HEK293 (cell line): ENCODE measurements at regions not wholly inside any gene's neighbourhood (a gene's known extent, or its start where the extent isn't known, plus 50 kb on each side); places are given as distances from the start of the nearest gene placed in this dataset.

ENCODE experiments used
- YY1 ChIP-seq: fragments of 450-650 bp; formaldehyde crosslinking; IDR thresholded peaks from 2 replicates; pipeline ENCODE4 v1.5.1; 2018; ENCODE audit warnings: missing biosample characterization, missing genetic modification characterization
- ZNF211 ChIP-seq: fragments of 450-650 bp; formaldehyde crosslinking; IDR thresholded peaks from 2 replicates; pipeline ENCODE4 v1.5.1; 2016; ENCODE audit warnings: low read depth, missing biosample characterization, missing genetic modification characterization
- ZNF23 ChIP-seq: fragments of 450-650 bp; formaldehyde crosslinking; IDR thresholded peaks from 2 replicates; pipeline ENCODE4 v1.5.1; 2016; ENCODE audit warnings: missing biosample characterization, missing genetic modification characterization, borderline replicate concordance
- ZNF302 ChIP-seq: fragments of 450-650 bp; formaldehyde crosslinking; IDR thresholded peaks from 2 replicates; pipeline ENCODE4 v1.5.1; 2016; ENCODE audit warnings: missing biosample characterization, missing genetic modification characterization, low read depth
- ZNF404 ChIP-seq: fragments of 450-650 bp; formaldehyde crosslinking; IDR thresholded peaks from 2 replicates; pipeline ENCODE4 v1.5.1; 2017; ENCODE audit warnings: missing biosample characterization, missing genetic modification characterization
- ZNF510 ChIP-seq: fragments of 450-650 bp; formaldehyde crosslinking; IDR thresholded peaks from 2 replicates; pipeline ENCODE4 v1.5.1; 2018; ENCODE audit warnings: mild to moderate bottlenecking, missing genetic modification characterization, missing biosample characterization; ENCODE audit not compliant: insufficient replicate concordance
- TF ChIP-seq, protein P1 (sequence below): fragments of 450-650 bp; formaldehyde crosslinking; IDR thresholded peaks from 2 replicates; pipeline ENCODE4 v1.5.1; 2016; ENCODE audit warnings: missing biosample characterization, missing genetic modification characterization
- TF ChIP-seq, protein P2 (sequence below): fragments of 450-650 bp; formaldehyde crosslinking; IDR thresholded peaks from 2 replicates; pipeline ENCODE4 v1.5.1; 2016; ENCODE audit warnings: missing biosample characterization, missing genetic modification characterization
- TF ChIP-seq, protein P3 (sequence below): sonication (generic); formaldehyde crosslinking; IDR thresholded peaks from 2 replicates; pipeline ENCODE4 v1.8.1; 2022; ENCODE audit warnings: mild to moderate bottlenecking, moderate library complexity, missing genetic modification reagents

DNA sequence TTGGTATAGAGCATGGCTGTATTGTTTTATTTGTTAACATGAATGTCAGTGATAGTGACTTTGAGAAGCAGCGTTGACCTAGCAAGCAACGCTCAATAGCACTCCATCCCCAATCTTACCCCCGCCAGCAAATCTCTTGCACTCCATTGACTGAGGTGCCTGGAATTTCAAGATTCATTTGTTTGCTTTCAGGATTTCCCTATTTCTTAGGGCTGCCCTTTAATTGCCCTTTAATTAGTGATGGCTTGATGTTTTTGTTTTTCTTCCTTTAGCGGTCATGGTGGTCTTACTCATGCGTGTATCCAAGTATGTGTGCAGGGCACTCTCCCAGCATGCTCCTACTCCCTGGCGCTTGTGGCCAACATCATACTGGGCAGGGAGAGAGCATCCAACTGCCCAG lies 216.8 kb upstream of the TBL1XR1 start:
- TF ChIP-seq, protein P1, sequence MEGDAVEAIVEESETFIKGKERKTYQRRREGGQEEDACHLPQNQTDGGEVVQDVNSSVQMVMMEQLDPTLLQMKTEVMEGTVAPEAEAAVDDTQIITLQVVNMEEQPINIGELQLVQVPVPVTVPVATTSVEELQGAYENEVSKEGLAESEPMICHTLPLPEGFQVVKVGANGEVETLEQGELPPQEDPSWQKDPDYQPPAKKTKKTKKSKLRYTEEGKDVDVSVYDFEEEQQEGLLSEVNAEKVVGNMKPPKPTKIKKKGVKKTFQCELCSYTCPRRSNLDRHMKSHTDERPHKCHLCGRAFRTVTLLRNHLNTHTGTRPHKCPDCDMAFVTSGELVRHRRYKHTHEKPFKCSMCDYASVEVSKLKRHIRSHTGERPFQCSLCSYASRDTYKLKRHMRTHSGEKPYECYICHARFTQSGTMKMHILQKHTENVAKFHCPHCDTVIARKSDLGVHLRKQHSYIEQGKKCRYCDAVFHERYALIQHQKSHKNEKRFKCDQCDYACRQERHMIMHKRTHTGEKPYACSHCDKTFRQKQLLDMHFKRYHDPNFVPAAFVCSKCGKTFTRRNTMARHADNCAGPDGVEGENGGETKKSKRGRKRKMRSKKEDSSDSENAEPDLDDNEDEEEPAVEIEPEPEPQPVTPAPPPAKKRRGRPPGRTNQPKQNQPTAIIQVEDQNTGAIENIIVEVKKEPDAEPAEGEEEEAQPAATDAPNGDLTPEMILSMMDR (tag by site-specific recombination), result no peak
- no peak for TF ChIP-seq ZNF211 (tag by site-specific recombination)
- TF ChIP-seq ZNF302 (tag by site-specific recombination), result no peak
- TF ChIP-seq, protein P2, sequence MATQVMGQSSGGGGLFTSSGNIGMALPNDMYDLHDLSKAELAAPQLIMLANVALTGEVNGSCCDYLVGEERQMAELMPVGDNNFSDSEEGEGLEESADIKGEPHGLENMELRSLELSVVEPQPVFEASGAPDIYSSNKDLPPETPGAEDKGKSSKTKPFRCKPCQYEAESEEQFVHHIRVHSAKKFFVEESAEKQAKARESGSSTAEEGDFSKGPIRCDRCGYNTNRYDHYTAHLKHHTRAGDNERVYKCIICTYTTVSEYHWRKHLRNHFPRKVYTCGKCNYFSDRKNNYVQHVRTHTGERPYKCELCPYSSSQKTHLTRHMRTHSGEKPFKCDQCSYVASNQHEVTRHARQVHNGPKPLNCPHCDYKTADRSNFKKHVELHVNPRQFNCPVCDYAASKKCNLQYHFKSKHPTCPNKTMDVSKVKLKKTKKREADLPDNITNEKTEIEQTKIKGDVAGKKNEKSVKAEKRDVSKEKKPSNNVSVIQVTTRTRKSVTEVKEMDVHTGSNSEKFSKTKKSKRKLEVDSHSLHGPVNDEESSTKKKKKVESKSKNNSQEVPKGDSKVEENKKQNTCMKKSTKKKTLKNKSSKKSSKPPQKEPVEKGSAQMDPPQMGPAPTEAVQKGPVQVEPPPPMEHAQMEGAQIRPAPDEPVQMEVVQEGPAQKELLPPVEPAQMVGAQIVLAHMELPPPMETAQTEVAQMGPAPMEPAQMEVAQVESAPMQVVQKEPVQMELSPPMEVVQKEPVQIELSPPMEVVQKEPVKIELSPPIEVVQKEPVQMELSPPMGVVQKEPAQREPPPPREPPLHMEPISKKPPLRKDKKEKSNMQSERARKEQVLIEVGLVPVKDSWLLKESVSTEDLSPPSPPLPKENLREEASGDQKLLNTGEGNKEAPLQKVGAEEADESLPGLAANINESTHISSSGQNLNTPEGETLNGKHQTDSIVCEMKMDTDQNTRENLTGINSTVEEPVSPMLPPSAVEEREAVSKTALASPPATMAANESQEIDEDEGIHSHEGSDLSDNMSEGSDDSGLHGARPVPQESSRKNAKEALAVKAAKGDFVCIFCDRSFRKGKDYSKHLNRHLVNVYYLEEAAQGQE (tag by site-specific recombination), result no peak
- TF ChIP-seq ZNF23 (tag by site-specific recombination), result no peak
- TF ChIP-seq YY1 (tag by site-specific recombination), result no peak
- TF ChIP-seq ZNF510, result no peak
- TF ChIP-seq, protein P3, sequence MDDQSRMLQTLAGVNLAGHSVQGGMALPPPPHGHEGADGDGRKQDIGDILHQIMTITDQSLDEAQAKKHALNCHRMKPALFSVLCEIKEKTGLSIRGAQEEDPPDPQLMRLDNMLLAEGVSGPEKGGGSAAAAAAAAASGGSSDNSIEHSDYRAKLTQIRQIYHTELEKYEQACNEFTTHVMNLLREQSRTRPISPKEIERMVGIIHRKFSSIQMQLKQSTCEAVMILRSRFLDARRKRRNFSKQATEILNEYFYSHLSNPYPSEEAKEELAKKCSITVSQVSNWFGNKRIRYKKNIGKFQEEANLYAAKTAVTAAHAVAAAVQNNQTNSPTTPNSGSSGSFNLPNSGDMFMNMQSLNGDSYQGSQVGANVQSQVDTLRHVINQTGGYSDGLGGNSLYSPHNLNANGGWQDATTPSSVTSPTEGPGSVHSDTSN, result no peak
- no peak for TF ChIP-seq ZNF404 (tag by site-specific recombination)
